ENCODE measurements at regions not wholly inside any gene's neighbourhood (a gene's known extent, or its start where the extent isn't known, plus 50 kb on each side); places are given as distances from the start of the nearest gene placed in this dataset.

DNA sequence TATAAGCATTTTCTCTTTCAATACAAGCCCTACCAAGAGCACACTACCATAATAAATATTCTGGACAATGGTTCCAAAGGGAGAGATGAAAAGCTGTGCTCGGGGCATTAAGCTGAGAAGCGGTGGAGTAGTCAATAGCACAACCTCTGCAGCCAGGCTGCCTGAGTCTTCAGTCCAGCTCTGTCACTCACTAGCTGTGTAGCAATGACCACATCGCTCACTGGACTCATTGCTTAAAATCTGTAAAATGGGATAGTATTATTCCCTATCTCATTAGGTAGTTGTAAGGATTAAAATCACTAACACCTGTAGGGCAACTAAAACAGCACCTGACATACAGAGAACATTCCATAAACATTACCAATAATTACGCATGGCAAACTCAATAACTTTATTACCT, 199.9 kb upstream of the KLF14 start:
- TF ChIP-seq, protein P1, sequence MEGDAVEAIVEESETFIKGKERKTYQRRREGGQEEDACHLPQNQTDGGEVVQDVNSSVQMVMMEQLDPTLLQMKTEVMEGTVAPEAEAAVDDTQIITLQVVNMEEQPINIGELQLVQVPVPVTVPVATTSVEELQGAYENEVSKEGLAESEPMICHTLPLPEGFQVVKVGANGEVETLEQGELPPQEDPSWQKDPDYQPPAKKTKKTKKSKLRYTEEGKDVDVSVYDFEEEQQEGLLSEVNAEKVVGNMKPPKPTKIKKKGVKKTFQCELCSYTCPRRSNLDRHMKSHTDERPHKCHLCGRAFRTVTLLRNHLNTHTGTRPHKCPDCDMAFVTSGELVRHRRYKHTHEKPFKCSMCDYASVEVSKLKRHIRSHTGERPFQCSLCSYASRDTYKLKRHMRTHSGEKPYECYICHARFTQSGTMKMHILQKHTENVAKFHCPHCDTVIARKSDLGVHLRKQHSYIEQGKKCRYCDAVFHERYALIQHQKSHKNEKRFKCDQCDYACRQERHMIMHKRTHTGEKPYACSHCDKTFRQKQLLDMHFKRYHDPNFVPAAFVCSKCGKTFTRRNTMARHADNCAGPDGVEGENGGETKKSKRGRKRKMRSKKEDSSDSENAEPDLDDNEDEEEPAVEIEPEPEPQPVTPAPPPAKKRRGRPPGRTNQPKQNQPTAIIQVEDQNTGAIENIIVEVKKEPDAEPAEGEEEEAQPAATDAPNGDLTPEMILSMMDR (IDR thresholded peaks at IDR 0.05; ENCODE audit: extremely low read depth in 1 of 2, insufficient read depth in 1 of 2, low read depth in 1 of 2, low read length in 2 of 2), result no peak
- no peak for TF ChIP-seq EZH2 (IDR thresholded peaks at IDR 0.05; ENCODE audit: borderline replicate concordance, low read depth, low read length, severe bottlenecking)
- TF ChIP-seq MYC (IDR thresholded peaks at IDR 0.05; ENCODE audit: low read depth, low read length), result no peak
- no peak for TF ChIP-seq GATA2 (IDR thresholded peaks at IDR 0.05; ENCODE audit: insufficient read depth, insufficient read length, low read depth, low read length)
- no peak for TF ChIP-seq POLR2A (IDR thresholded peaks at IDR 0.05; ENCODE audit: low read depth, low read length)
- no peak for TF ChIP-seq POLR2AphosphoS5 (IDR thresholded peaks at IDR 0.05; ENCODE audit: insufficient read depth, low read depth, low read length)
- no peak for TF ChIP-seq JUN (IDR thresholded peaks at IDR 0.05; ENCODE audit: borderline replicate concordance, insufficient read depth, insufficient read length, low read depth)
- TF ChIP-seq MAX (IDR thresholded peaks at IDR 0.05; ENCODE audit: insufficient read depth, insufficient read length), result no peak
